GM19372 (cell line): ENCODE measurements at regions not wholly inside any gene's neighbourhood (a gene's known extent, or its start where the extent isn't known, plus 50 kb on each side); places are given as distances from the start of the nearest gene placed in this dataset.

ENCODE experiments used
- ATAC-seq: cut with Tn5 transposase; IDR thresholded peaks from one replicate; pipeline ENCODE4 v1.9.1; 2021; ENCODE audit warnings: mild to moderate bottlenecking, low read depth, moderate library complexity; ENCODE audit not compliant: unreplicated experiment

- no peak for ATAC-seq
Observed at GRCh38 chr20:60953321-60953720, 298.7 kb upstream of the CDH4 start.

- no peak for ATAC-seq
Observed at GRCh38 chr20:60955706-60956105, 296.4 kb upstream of the CDH4 start.

- ATAC-seq: no peak
Observed at GRCh38 chr20:60956194-60956593, 295.9 kb upstream of the CDH4 start.

- ATAC-seq: no peak
Observed at GRCh38 chr20:60957621-60958020, 294.4 kb upstream of the CDH4 start.

- ATAC-seq: no peak
Observed at GRCh38 chr20:60959971-60960370, 292.1 kb upstream of the CDH4 start.

GRCh38 chr20:60960500-60960899 lies 291.6 kb upstream of the CDH4 start:
- no peak for ATAC-seq

- ATAC-seq: no peak
Observed at GRCh38 chr20:60961551-60961950, 290.5 kb upstream of the CDH4 start.

- ATAC-seq: no peak
Observed at GRCh38 chr20:60962367-60963045, 289.6 kb upstream of the CDH4 start.

GRCh38 chr20:60963146-60963545 lies 288.9 kb upstream of the CDH4 start:
- no peak for ATAC-seq

- no peak for ATAC-seq
Observed at GRCh38 chr20:60964911-60965310, 287.1 kb upstream of the CDH4 start.

GRCh38 chr20:60966031-60966430 lies 286.0 kb upstream of the CDH4 start:
- ATAC-seq: no peak

GRCh38 chr20:60966766-60967165 lies 285.3 kb upstream of the CDH4 start:
- no peak for ATAC-seq

- ATAC-seq: no peak
Observed at GRCh38 chr20:60967431-60968316, 284.4 kb upstream of the CDH4 start.

- no peak for ATAC-seq
Observed at GRCh38 chr20:60968853-60969720, 283.0 kb upstream of the CDH4 start.

- ATAC-seq: no peak
Observed at GRCh38 chr20:60970601-60971000, 281.5 kb upstream of the CDH4 start.

GRCh38 chr20:60974022-60974421 lies 278.0 kb upstream of the CDH4 start:
- no peak for ATAC-seq

- no peak for ATAC-seq
Observed at GRCh38 chr20:60974441-60974945, 277.6 kb upstream of the CDH4 start.

- no peak for ATAC-seq
Observed at GRCh38 chr20:60976139-60976538, 275.9 kb upstream of the CDH4 start.

- ATAC-seq: no peak
Observed at GRCh38 chr20:60976913-60977312, 275.1 kb upstream of the CDH4 start.

GRCh38 chr20:60977901-60978300 lies 274.2 kb upstream of the CDH4 start:
- ATAC-seq: no peak

GRCh38 chr20:60984666-60985065 lies 267.4 kb upstream of the CDH4 start:
- ATAC-seq: no peak
